Left lobe of liver (tissue), 2 donors: ENCODE measurements at regions not wholly inside any gene's neighbourhood (a gene's known extent, or its start where the extent isn't known, plus 50 kb on each side); places are given as distances from the start of the nearest gene placed in this dataset.
A peak's percentile ranks its signal among the peaks of the same experiment; 100 is the strongest.

ENCODE experiments used
- ATAC-seq: fragments of 200-7000 bp; cut with Tn5 transposase; one replicate; pipeline ENCODE4 v1.9.1; 2020; ENCODE audit warnings: mild to moderate bottlenecking, moderate library complexity
- DNase-seq: peaks from one replicate; pipeline ENCODE4 v3.0.0-alpha.2; 2020; ENCODE audit warnings: low spot score
- donor health status: DM: no; HTN: no; CAD: no; lungs with moderate emphysema.
- donor health status: DM: no; HTN: yes; CAD: no.

- DNase-seq = peak; percentile 98
- ATAC-seq = peak; percentile 93
Observed at GRCh38 chr6:71420693-71421328, 132.2 kb downstream of the OGFRL1 start.

DNA sequence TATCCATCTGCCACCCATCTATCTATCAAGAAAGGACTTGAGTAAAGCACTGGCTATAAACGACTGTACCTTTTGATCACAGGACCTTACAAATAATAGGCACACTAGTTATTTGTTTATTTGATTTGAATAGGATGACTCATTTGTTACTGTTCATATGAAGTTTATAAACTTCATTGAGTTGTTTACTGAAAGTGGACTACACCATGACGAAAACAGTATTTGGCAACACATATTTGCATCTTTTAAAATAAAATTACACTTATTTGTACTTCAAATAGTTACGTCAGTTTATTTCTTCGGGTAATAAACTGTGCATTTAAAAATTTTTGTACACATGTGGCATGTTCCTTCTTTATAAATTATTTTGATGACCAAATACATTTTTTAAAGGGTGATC lies 133.0 kb downstream of the OGFRL1 start:
- ATAC-seq = no peak
- no peak for DNase-seq

DNA sequence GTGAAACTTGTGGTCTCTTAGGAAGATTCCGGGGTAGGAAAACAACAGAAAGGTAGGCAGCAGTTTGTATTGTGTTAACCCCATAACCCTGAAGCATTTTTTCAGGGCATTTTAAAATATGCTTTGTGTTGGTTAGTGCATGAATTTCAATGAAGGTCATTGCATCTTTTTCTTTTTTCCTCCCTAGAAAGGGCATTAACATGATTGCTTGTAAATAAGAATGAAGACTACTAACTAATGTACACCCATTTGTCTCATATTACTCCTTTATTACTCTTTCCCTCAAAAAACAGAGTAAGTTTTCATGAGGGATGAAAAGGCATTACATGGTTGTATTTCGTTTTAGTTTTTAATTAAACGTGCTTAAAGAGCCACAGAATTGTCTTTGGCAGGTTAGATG lies 141.4 kb downstream of the OGFRL1 start:
- ATAC-seq (no peak), DNase-seq (no peak)

DNA sequence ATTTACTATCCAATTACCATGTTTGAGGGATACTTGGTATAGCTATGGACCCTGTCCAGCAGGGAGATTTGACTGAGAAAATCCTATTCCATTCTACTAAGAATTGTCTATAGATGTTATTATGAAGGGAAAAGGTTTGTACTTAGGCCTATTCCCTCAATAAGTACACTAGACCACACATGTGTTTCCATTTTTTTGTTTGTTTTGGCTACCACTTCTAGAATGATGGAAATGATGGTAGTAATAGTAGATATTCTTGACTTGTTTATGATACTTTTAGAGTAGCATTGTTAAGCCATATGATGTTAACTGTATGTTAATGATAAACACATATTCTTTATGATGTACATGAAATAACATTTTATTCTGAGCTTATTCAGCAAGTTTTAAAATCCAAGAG lies 144.8 kb downstream of the OGFRL1 start:
- no peak for DNase-seq
- ATAC-seq = no peak

DNA sequence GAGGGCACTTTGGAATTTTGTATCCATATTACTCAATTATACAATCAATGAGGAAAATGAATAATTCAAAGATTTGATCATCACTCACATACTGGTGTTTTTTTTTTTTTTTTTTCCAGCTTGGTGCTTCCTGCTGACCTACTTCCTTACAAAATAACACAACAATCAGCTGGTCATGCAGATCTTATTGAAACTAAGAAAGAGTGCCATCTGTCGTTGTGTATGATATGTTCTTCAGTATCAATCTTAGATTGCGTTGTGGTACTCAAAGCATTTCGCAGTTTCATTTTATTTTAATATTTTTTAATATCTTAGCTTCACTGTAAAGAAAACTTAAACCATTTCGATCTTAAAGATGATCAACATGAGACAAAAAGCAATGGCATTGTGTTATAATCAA lies 155.6 kb downstream of the OGFRL1 start:
- DNase-seq (no peak), ATAC-seq (peak; percentile 95)

DNA sequence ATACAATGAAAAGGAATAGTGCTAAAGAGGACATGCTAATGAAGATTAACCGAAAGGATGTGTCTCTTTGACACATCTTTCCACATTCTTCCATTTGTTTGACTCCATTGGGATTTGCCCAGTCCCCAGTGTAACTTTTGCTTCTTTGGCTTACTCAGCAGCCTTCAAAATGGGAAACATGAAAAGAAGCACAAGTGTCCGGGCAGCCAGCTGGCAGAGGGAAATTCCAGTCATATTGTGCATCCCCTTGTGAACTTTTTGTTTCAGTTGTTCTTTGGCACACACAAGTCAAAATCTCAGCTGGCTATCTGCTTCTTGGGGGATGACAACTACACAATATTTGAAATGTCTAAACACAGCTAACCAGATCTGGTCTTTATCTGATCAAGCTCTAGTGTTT lies 157.4 kb downstream of the OGFRL1 start:
- no peak for ATAC-seq
- DNase-seq = no peak

GRCh38 chr6:71446470-71446869 lies 157.9 kb downstream of the OGFRL1 start:
- DNase-seq (no peak), ATAC-seq (no peak)

GRCh38 chr6:71452697-71453370 lies 164.2 kb downstream of the OGFRL1 start:
- DNase-seq (no peak), ATAC-seq (no peak)

- ATAC-seq (no peak), DNase-seq (no peak)
Observed at GRCh38 chr6:71453371-71453706, 164.7 kb downstream of the OGFRL1 start.

DNA sequence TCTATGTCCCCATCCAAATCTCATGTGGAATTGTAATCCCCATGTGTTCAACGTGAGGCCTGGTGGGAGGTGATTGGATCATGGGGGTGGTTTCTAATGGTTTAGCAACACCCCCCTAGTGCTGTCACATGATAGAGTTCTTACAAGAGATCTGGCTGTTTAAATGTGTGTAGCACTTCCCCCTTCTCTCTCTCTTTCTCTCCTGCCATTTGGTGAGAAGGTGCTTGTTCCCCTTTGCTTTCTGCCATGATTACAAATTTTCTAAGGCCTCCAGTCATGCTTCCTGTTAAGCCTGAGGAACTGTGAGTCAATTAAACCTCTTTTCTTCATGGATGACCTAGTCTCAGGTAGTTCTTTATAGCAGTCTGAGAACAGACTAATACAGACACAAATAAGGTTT lies 165.4 kb downstream of the OGFRL1 start:
- no peak for ATAC-seq
- no peak for DNase-seq

DNA sequence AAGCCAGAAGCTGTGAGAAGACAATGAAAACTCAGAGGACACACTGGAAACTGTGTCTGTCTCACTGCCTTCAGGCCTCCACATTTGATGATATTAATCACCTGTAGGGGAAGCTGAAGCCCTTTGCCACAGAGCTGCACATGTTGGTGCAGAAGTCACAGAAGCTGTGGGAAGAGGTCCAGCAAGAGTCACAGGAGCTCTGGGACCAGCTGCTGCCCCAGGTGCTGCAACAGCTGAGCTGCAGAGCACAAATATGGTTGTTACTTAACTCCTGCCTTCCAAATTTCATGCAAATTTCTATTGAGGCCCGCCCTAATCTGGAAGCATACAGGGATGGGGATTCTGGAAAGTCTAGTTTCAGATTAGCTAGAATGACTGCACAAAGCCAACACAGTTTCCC lies 169.3 kb downstream of the OGFRL1 start:
- ATAC-seq (no peak), DNase-seq (no peak)

GRCh38 chr6:71459162-71459561 lies 170.6 kb downstream of the OGFRL1 start:
- DNase-seq = no peak
- ATAC-seq = no peak

- ATAC-seq (no peak), DNase-seq (no peak)
Observed at GRCh38 chr6:71460933-71461332, 172.3 kb downstream of the OGFRL1 start.

GRCh38 chr6:71463061-71463460 lies 174.4 kb downstream of the OGFRL1 start:
- DNase-seq = no peak
- no peak for ATAC-seq

DNA sequence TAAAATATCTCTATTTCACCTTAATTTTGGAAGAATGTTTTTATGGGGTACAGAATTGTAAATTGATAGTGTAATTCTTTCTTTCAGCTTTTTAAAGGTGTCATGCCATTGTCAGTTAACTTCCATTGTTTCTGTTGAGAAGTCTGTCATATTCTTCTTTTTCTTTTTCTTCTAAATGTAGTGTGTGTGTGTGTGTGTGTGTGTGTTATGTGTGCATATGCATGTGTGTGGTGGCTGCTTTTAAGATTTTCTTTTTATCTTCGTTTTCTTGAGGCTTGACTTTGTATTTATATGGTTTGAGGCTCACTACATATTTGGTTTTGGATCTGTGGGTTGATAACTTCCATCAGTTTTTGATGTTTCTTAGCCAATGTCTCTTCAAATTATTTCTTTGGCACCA lies 176.5 kb downstream of the OGFRL1 start:
- DNase-seq (no peak), ATAC-seq (no peak)

GRCh38 chr6:71466362-71466761 lies 177.8 kb downstream of the OGFRL1 start:
- DNase-seq (no peak), ATAC-seq (no peak)

GRCh38 chr6:71468038-71468437 lies 179.4 kb downstream of the OGFRL1 start:
- ATAC-seq (no peak), DNase-seq (no peak)

- DNase-seq (no peak), ATAC-seq (no peak)
Observed at GRCh38 chr6:71468841-71469700, 180.5 kb downstream of the OGFRL1 start.

- ATAC-seq (no peak), DNase-seq (no peak)
Observed at GRCh38 chr6:71471718-71472117, 183.1 kb downstream of the OGFRL1 start.

- ATAC-seq (no peak), DNase-seq (no peak)
Observed at GRCh38 chr6:71473926-71474325, 185.3 kb downstream of the OGFRL1 start.

- no peak for ATAC-seq
Observed at GRCh38 chr6:71474942-71475341, 186.3 kb downstream of the OGFRL1 start.

GRCh38 chr6:71476371-71476770 lies 187.8 kb downstream of the OGFRL1 start:
- DNase-seq (no peak), ATAC-seq (no peak)

More at GRCh38 chr6:71474942-71475341, 186.3 kb downstream of the OGFRL1 start:
- no peak for DNase-seq
